Erythroblast (primary cell): ENCODE measurements at regions not wholly inside any gene's neighbourhood (a gene's known extent, or its start where the extent isn't known, plus 50 kb on each side); places are given as distances from the start of the nearest gene placed in this dataset.

Source experiments
- GATA1 ChIP-seq: IDR thresholded peaks from 2 replicates; pipeline ENCODE4 v1.6.1; 2011; ENCODE audit warnings: low read depth, mild to moderate bottlenecking, control low read depth, low read length, moderate library complexity
- POLR2A ChIP-seq: IDR thresholded peaks from 2 replicates; pipeline ENCODE4 v1.6.1; 2011; ENCODE audit warnings: mild to moderate bottlenecking, low read length

- TF ChIP-seq POLR2A (no peak), GATA1 (no peak)
These were observed 90.1 kb downstream of the ANKRD60 start for GRCh38 chr20:58138395-58138794.
